ENCODE measurements at regions not wholly inside any gene's neighbourhood (a gene's known extent, or its start where the extent isn't known, plus 50 kb on each side); places are given as distances from the start of the nearest gene placed in this dataset.
"Not testable (repeated sequence)": the region's sequence is repeated elsewhere in the genome, so short reads cannot be mapped to it uniquely, and the experiment has no call there.

- Mint-ChIP-seq H3K27ac (no peak overlapping the region), H3K4me1 (peaks cover 3% of the 10 kb centered on the region), H3K36me3 (no peaks in the 10 kb centered on the region), H3K9me3 (no peaks in the 10 kb centered on the region), H3K27me3 (peaks cover 3% of the 10 kb centered on the region), H3K4me3 (no peak overlapping the region)
These were observed 68.9 kb upstream of the NFE2L3 start for GRCh38 chr7:26083113-26083512.

GRCh38 chr7:26084418-26084817 is 67.6 kb upstream of the NFE2L3 start:
- Mint-ChIP-seq H3K36me3 (no peaks in the 10 kb centered on the region), H3K9me3 (no peaks in the 10 kb centered on the region), H3K27ac (no peak overlapping the region), H3K27me3 (peaks cover 2% of the 10 kb centered on the region), H3K4me3 (no peak overlapping the region), H3K4me1 (no peaks in the 10 kb centered on the region)

- no peaks in the 10 kb centered on the region for H3K36me3 Mint-ChIP-seq
- H3K9me3 Mint-ChIP-seq = no peaks in the 10 kb centered on the region
- H3K4me1 Mint-ChIP-seq = peaks cover 2% of the 10 kb centered on the region
- no peaks in the 10 kb centered on the region for H3K27me3 Mint-ChIP-seq
- no peak overlapping the region for H3K4me3 Mint-ChIP-seq
- H3K27ac Mint-ChIP-seq = no peak overlapping the region
These were observed 66.2 kb upstream of the NFE2L3 start for GRCh38 chr7:26085771-26086170.

- Mint-ChIP-seq H3K27ac (no peak overlapping the region), H3K4me3 (no peak overlapping the region), H3K9me3 (no peaks in the 10 kb centered on the region), H3K27me3 (no peaks in the 10 kb centered on the region), H3K36me3 (no peaks in the 10 kb centered on the region), H3K4me1 (peaks cover 19% of the 10 kb centered on the region)
These were observed 64.5 kb upstream of the NFE2L3 start for GRCh38 chr7:26087321-26088091.

- H3K27me3 Mint-ChIP-seq, H3K4me3 Mint-ChIP-seq, H3K9me3 Mint-ChIP-seq, H3K36me3 Mint-ChIP-seq, H3K27ac Mint-ChIP-seq: not testable (repeated sequence)
- H3K4me1 Mint-ChIP-seq = peaks cover 26% of the 10 kb centered on the region
These were observed 62.5 kb upstream of the NFE2L3 start for GRCh38 chr7:26089469-26089868.

- Mint-ChIP-seq H3K36me3 (no peaks in the 10 kb centered on the region), H3K27me3 (no peaks in the 10 kb centered on the region), H3K9me3 (no peaks in the 10 kb centered on the region), H3K4me3 (peak overlapping the region; percentile 0), H3K27ac (peak overlapping the region; percentile 1), H3K4me1 (peaks cover 30% of the 10 kb centered on the region)
These were observed 61.0 kb upstream of the NFE2L3 start for GRCh38 chr7:26090927-26091519.

- no peaks in the 10 kb centered on the region for H3K27me3 Mint-ChIP-seq
- H3K27ac Mint-ChIP-seq = no peak overlapping the region
- H3K9me3 Mint-ChIP-seq = no peaks in the 10 kb centered on the region
- peaks cover 39% of the 10 kb centered on the region for H3K4me1 Mint-ChIP-seq
- H3K4me3 Mint-ChIP-seq = no peak overlapping the region
- no peaks in the 10 kb centered on the region for H3K36me3 Mint-ChIP-seq
These were observed 60.1 kb upstream of the NFE2L3 start for GRCh38 chr7:26091933-26092332.

- Mint-ChIP-seq H3K27me3 (no peaks in the 10 kb centered on the region), H3K36me3 (no peaks in the 10 kb centered on the region), H3K4me3 (no peak overlapping the region), H3K4me1 (peaks cover 50% of the 10 kb centered on the region), H3K9me3 (no peaks in the 10 kb centered on the region), H3K27ac (peak overlapping the region; percentile 33)
These were observed 59.0 kb upstream of the NFE2L3 start for GRCh38 chr7:26093023-26093422.

- Mint-ChIP-seq H3K4me3 (no peak overlapping the region), H3K36me3 (no peaks in the 10 kb centered on the region), H3K27ac (no peak overlapping the region), H3K4me1 (peaks cover 58% of the 10 kb centered on the region), H3K27me3 (no peaks in the 10 kb centered on the region), H3K9me3 (no peaks in the 10 kb centered on the region)
These were observed 55.9 kb upstream of the NFE2L3 start for GRCh38 chr7:26096136-26096535.

GRCh38 chr7:26097837-26098668 is 53.9 kb upstream of the NFE2L3 start:
- Mint-ChIP-seq H3K9me3 (no peaks in the 10 kb centered on the region), H3K27ac (peak overlapping the region; percentile 94), H3K36me3 (no peaks in the 10 kb centered on the region), H3K27me3 (no peaks in the 10 kb centered on the region), H3K4me3 (peak overlapping the region; percentile 40), H3K4me1 (peaks cover 54% of the 10 kb centered on the region)

- H3K4me1 Mint-ChIP-seq = peaks cover 53% of the 10 kb centered on the region
- no peaks in the 10 kb centered on the region for H3K36me3 Mint-ChIP-seq
- H3K4me3 Mint-ChIP-seq = no peak overlapping the region
- H3K27ac Mint-ChIP-seq = no peak overlapping the region
- H3K27me3 Mint-ChIP-seq = no peaks in the 10 kb centered on the region
- no peaks in the 10 kb centered on the region for H3K9me3 Mint-ChIP-seq
These were observed 52.8 kb upstream of the NFE2L3 start for GRCh38 chr7:26099236-26099635.

- Mint-ChIP-seq H3K27ac (peak overlapping the region; percentile 82), H3K9me3 (no peaks in the 10 kb centered on the region), H3K27me3 (no peaks in the 10 kb centered on the region), H3K36me3 (no peaks in the 10 kb centered on the region), H3K4me3 (no peak overlapping the region), H3K4me1 (peaks cover 53% of the 10 kb centered on the region)
These were observed 51.3 kb upstream of the NFE2L3 start for GRCh38 chr7:26100406-26101339.

GRCh38 chr7:26101361-26102151 is 50.4 kb upstream of the NFE2L3 start:
- peak overlapping the region; percentile 67 for H3K4me3 Mint-ChIP-seq
- H3K9me3 Mint-ChIP-seq = no peaks in the 10 kb centered on the region
- no peaks in the 10 kb centered on the region for H3K36me3 Mint-ChIP-seq
- no peaks in the 10 kb centered on the region for H3K27me3 Mint-ChIP-seq
- peak overlapping the region; percentile 82 for H3K27ac Mint-ChIP-seq
- H3K4me1 Mint-ChIP-seq = peaks cover 51% of the 10 kb centered on the region

GRCh38 chr7:26102176-26102575 is 49.8 kb upstream of the NFE2L3 start:
- H3K4me3 Mint-ChIP-seq = no peak overlapping the region
- no peak overlapping the region for H3K27ac Mint-ChIP-seq
- H3K27me3 Mint-ChIP-seq = no peaks in the 10 kb centered on the region
- no peaks in the 10 kb centered on the region for H3K36me3 Mint-ChIP-seq
- H3K9me3 Mint-ChIP-seq = no peaks in the 10 kb centered on the region
- H3K4me1 Mint-ChIP-seq = peaks cover 46% of the 10 kb centered on the region

Data from activated naive CD4-positive, alpha-beta T cell treated with anti-CD3 and anti-CD28 coated beads, Interleukin-2, amount 50 U/mL, for 24 hours (primary cell).